ENCODE measurements at regions not wholly inside any gene's neighbourhood (a gene's known extent, or its start where the extent isn't known, plus 50 kb on each side); places are given as distances from the start of the nearest gene placed in this dataset.
A peak's percentile ranks its signal among the peaks of the same experiment; 100 is the strongest.
"Not testable (repeated sequence)": the region's sequence is repeated elsewhere in the genome, so short reads cannot be mapped to it uniquely, and the experiment has no call there.

DNA sequence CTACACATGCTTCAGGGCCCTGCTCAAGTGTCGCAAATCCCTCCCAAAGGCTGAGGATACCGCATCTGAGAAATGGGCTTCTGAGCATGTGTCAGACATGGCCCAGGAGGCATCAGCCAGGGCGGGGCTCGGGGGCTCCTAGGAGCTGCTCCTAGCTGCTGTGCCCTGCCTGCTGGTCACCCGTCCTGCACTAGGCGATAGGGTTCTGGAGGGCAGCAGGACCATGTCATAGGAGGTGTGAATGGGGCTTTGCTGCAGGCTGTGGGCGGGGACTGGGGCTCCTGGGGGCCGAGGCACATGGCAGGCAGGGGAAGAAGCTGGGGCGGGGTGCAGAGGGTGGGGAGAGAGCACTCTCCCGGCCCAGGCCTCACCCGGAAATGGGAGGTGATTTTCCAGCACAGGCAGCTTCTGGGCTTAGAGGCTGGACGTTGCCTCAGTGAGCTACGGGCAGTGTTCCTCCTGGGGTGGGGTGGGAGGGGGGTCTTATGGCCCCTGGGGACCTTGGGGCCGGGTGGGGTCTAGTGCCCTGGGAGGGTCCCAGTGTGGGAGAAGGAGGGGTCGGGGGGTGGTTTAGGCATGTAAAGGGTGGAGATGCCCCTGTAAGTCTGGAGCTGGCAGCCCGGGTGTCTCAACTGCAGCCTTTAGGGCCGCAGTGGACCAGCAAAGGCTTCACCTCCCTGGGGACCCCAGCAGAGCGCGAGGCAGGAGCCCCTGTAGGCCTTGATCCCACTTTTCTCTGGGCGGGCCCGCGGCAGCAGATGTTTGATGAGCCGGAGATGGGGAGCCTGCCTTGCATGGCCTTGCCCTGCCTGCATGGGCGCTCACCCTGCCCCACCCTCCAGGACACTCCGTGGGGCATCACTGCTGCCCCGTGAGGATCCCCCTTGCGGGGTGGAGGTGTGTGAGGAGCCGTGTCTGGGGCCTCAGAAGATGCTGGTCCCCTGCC is 98.6 kb upstream of the LRPAP1 start:
- no peak overlapping the region for H3K9ac ChIP-seq (ENCODE audit: low read length)
- H3K4me3 ChIP-seq (ENCODE audit: low read depth, low read length), result no peak overlapping the region
- no peaks in the 10 kb centered on the region for H3K36me3 ChIP-seq (ENCODE audit: control insufficient read depth, insufficient read depth, low read length)
- no peak overlapping the region for H3K27ac ChIP-seq (ENCODE audit: low read depth, low read length)
- H3K4me1 ChIP-seq (ENCODE audit: control insufficient read depth, insufficient read depth, low read length), result no peaks in the 10 kb centered on the region
- H3K9me3 ChIP-seq (ENCODE audit: control insufficient read depth, insufficient read depth, low read depth, low read length), result peaks cover 6% of the 10 kb centered on the region; the same call in 1 of the 2 replicates
- H3K27me3 ChIP-seq (ENCODE audit: control insufficient read depth, insufficient read depth, low read length), result peaks cover 7% of the 10 kb centered on the region; the same call in 1 of the 2 replicates

DNA sequence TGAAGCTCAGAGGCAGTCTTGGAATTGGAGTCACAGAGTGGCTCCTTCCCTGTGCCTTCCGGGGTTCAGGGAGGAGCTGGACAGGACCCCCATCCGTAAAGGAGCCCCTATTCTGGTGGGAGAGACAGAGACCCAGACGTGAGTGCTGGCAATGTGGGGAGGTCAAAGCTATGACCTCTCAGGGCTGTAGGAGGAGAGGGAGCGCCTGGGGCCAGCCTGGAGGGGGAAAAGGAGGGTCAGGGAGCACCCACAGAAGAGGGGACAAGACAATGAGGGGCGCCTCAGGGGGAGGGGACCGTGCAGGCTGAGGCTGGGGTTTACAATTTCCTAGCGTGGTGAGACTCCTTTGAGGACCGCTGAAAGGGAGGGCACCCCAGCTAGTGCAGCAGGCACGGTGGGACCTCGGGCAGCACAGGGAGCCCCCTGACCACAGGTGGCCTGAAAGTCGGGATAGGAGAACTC is 97.9 kb upstream of the LRPAP1 start:
- no peak overlapping the region for H3K9ac ChIP-seq (ENCODE audit: low read length)

GRCh38 chr4:3629665-3630064 is 97.4 kb upstream of the LRPAP1 start:
- H3K27me3 ChIP-seq (ENCODE audit: control insufficient read depth, insufficient read depth, low read length), result peaks cover 10% of the 10 kb centered on the region
- no peak overlapping the region for H3K27ac ChIP-seq (ENCODE audit: low read depth, low read length)
- no peaks in the 10 kb centered on the region for H3K4me1 ChIP-seq (ENCODE audit: control insufficient read depth, insufficient read depth, low read length)
- no peaks in the 10 kb centered on the region for H3K36me3 ChIP-seq (ENCODE audit: control insufficient read depth, insufficient read depth, low read length)
- peaks cover 6% of the 10 kb centered on the region; the same call in 1 of the 2 replicates for H3K9me3 ChIP-seq (ENCODE audit: control insufficient read depth, insufficient read depth, low read depth, low read length)
- H3K9ac ChIP-seq (ENCODE audit: low read length), result no peak overlapping the region
- H3K4me3 ChIP-seq (ENCODE audit: low read depth, low read length), result no peak overlapping the region

More for the DNA sequence above, 97.9 kb upstream of the LRPAP1 start:
- no peaks in the 10 kb centered on the region for H3K4me1 ChIP-seq (ENCODE audit: control insufficient read depth, insufficient read depth, low read length)
- no peak overlapping the region for H3K4me3 ChIP-seq (ENCODE audit: low read depth, low read length)
- H3K9me3 ChIP-seq (ENCODE audit: control insufficient read depth, insufficient read depth, low read depth, low read length), result peaks cover 6% of the 10 kb centered on the region; the same call in 1 of the 2 replicates
- no peak overlapping the region for H3K27ac ChIP-seq (ENCODE audit: low read depth, low read length)
- peaks cover 7% of the 10 kb centered on the region; the same call in 1 of the 2 replicates for H3K27me3 ChIP-seq (ENCODE audit: control insufficient read depth, insufficient read depth, low read length)
- no peaks in the 10 kb centered on the region for H3K36me3 ChIP-seq (ENCODE audit: control insufficient read depth, insufficient read depth, low read length)

DNA sequence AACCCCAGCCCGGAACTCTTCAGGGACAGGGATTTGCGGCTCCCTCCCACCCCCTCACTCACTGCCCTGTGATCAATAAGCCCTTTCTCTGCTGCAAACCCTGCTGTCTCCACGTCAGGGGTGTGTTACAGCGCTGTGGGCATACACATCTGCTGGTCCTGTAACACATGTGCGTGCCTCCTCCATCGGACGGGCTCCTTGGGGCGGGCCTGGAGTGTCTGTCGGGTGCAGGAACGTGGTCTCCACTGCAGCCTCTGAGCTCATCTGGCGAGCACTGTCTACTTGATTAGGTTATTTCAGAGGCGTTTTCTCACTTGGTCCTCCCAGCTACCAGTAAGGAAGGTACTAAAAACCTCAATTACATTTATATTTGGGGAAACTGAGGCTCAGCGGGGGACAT is 97.0 kb upstream of the LRPAP1 start:
- H3K27ac ChIP-seq (ENCODE audit: low read depth, low read length); H3K9me3 ChIP-seq (ENCODE audit: control insufficient read depth, insufficient read depth, low read depth, low read length); H3K9ac ChIP-seq (ENCODE audit: low read length); H3K4me3 ChIP-seq (ENCODE audit: low read depth, low read length); H3K4me1 ChIP-seq (ENCODE audit: control insufficient read depth, insufficient read depth, low read length); H3K36me3 ChIP-seq (ENCODE audit: control insufficient read depth, insufficient read depth, low read length): not testable (repeated sequence)
- peaks cover 11% of the 10 kb centered on the region for H3K27me3 ChIP-seq (ENCODE audit: control insufficient read depth, insufficient read depth, low read length)

DNA sequence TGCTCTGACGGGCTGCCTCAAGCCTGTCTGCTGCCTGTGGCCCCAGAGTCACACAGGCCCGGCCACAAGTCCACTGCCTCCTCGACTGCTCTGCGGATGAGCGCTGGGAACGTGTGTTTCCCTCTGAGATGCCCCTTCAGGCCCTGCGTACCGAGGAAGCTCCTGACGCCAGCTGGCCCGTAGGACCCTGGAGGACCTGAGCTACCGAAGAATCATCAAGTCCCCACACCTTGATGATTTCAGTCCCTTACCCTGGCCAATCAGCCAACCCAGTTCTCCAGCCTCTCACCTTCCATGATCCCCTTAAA is 96.6 kb upstream of the LRPAP1 start:
- Histone ChIP-seq H3K27me3 (ENCODE audit: control insufficient read depth, insufficient read depth, low read length) (peaks cover 11% of the 10 kb centered on the region), H3K27ac (ENCODE audit: low read depth, low read length) (no peak overlapping the region), H3K9ac (ENCODE audit: low read length) (no peak overlapping the region), H3K4me1 (ENCODE audit: control insufficient read depth, insufficient read depth, low read length) (peaks cover 3% of the 10 kb centered on the region; the same call in 1 of the 2 replicates), H3K36me3 (ENCODE audit: control insufficient read depth, insufficient read depth, low read length) (no peaks in the 10 kb centered on the region), H3K9me3 (ENCODE audit: control insufficient read depth, insufficient read depth, low read depth, low read length) (peaks cover 6% of the 10 kb centered on the region; the same call in 1 of the 2 replicates), H3K4me3 (ENCODE audit: low read depth, low read length) (no peak overlapping the region)

DNA sequence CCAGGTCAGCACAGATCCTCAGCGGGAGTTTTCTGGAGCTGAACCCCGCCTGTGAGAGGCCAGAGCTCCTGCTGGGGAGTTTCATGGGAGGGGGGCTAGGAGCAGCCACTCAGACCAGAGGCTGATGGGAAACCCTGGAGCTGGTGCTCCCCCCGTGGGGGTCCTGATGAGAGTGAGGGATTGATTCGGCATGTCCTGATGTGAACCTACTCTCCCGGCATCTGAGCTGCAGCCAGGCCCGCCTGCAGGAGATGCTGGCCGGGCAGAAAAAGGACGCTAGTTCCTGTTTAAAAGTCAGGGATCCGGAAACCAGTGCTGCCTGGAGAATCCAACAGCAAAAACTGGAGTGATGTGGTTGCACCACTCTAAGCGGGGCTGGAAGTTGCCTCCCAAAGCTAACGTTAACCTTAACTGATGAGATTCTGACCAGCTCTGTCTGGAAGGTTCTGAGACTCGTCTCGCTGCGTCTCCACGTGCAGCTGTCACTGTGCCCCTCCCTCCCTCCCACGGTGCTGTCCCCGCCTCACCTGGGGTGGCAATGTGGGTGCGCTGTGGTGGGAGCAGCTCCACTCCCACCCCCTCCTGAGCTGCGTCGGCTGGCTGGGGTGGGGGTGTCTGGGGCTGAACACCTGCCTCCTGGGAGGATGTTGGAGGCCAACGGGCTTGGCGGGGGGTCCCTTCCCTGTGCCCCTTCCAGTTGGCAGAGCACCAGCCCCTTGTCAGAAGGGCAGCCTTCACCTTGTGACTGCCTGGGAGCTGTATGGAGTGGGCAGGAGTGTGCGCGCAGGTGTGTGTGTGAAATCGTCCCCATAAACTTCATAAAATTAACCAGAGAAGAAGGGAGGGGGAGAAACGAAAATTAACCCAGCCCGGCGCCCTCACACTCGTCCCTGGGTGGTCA is 96.0 kb upstream of the LRPAP1 start:
- H3K4me1 ChIP-seq (ENCODE audit: control insufficient read depth, insufficient read depth, low read length); H3K27ac ChIP-seq (ENCODE audit: low read depth, low read length); H3K4me3 ChIP-seq (ENCODE audit: low read depth, low read length); H3K9me3 ChIP-seq (ENCODE audit: control insufficient read depth, insufficient read depth, low read depth, low read length); H3K9ac ChIP-seq (ENCODE audit: low read length); H3K36me3 ChIP-seq (ENCODE audit: control insufficient read depth, insufficient read depth, low read length): not testable (repeated sequence)
- H3K27me3 ChIP-seq (ENCODE audit: control insufficient read depth, insufficient read depth, low read length), result peaks cover 11% of the 10 kb centered on the region

- H3K27me3 ChIP-seq (ENCODE audit: control insufficient read depth, insufficient read depth, low read length), result peaks cover 11% of the 10 kb centered on the region
- not testable (repeated sequence) for H3K27ac ChIP-seq (ENCODE audit: low read depth, low read length); H3K4me1 ChIP-seq (ENCODE audit: control insufficient read depth, insufficient read depth, low read length); H3K9ac ChIP-seq (ENCODE audit: low read length); H3K4me3 ChIP-seq (ENCODE audit: low read depth, low read length); H3K36me3 ChIP-seq (ENCODE audit: control insufficient read depth, insufficient read depth, low read length); H3K9me3 ChIP-seq (ENCODE audit: control insufficient read depth, insufficient read depth, low read depth, low read length)
Observed at GRCh38 chr4:3627456-3627855, 95.2 kb upstream of the LRPAP1 start.

GRCh38 chr4:3626131-3626884 is 94.1 kb upstream of the LRPAP1 start:
- H3K4me1 ChIP-seq (ENCODE audit: control insufficient read depth, insufficient read depth, low read length); H3K27ac ChIP-seq (ENCODE audit: low read depth, low read length); H3K9ac ChIP-seq (ENCODE audit: low read length); H3K4me3 ChIP-seq (ENCODE audit: low read depth, low read length); H3K9me3 ChIP-seq (ENCODE audit: control insufficient read depth, insufficient read depth, low read depth, low read length); H3K36me3 ChIP-seq (ENCODE audit: control insufficient read depth, insufficient read depth, low read length): not testable (repeated sequence)
- H3K27me3 ChIP-seq (ENCODE audit: control insufficient read depth, insufficient read depth, low read length), result peaks cover 11% of the 10 kb centered on the region

DNA sequence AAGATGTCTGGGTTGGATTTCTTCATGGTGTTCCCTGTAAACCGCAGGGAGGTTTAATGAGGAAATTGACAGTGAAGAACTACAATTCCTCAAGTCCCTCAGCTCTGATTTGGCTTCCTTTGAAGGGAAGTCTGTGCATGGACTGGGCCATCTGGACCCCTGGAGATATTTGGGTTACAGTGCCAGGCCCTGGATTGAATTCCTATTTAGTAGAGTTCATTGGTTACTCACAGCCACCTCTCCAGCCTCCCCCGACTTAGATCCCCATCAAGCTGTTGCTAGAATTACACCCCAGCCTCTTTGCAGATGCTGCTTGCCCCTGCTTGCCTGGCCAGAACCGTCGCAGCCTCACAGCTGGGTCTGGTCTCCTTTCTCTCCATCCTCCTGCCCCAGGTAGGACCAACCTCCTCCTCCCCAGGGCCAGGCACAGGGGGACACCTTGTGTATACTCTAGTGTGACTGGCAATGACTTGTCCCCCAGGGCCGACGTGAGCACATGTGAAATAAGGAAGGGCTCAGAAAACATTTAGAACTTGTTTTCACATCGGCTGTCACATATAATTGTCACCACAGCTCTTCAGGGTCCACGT is 93.2 kb upstream of the LRPAP1 start:
- peaks cover 11% of the 10 kb centered on the region for H3K27me3 ChIP-seq (ENCODE audit: control insufficient read depth, insufficient read depth, low read length)
- not testable (repeated sequence) for H3K9me3 ChIP-seq (ENCODE audit: control insufficient read depth, insufficient read depth, low read depth, low read length); H3K27ac ChIP-seq (ENCODE audit: low read depth, low read length); H3K36me3 ChIP-seq (ENCODE audit: control insufficient read depth, insufficient read depth, low read length); H3K4me1 ChIP-seq (ENCODE audit: control insufficient read depth, insufficient read depth, low read length); H3K9ac ChIP-seq (ENCODE audit: low read length); H3K4me3 ChIP-seq (ENCODE audit: low read depth, low read length)

GRCh38 chr4:3623809-3624329 is 91.6 kb upstream of the LRPAP1 start:
- not testable (repeated sequence) for H3K9me3 ChIP-seq (ENCODE audit: control insufficient read depth, insufficient read depth, low read depth, low read length); H3K4me1 ChIP-seq (ENCODE audit: control insufficient read depth, insufficient read depth, low read length); H3K4me3 ChIP-seq (ENCODE audit: low read depth, low read length); H3K27ac ChIP-seq (ENCODE audit: low read depth, low read length); H3K36me3 ChIP-seq (ENCODE audit: control insufficient read depth, insufficient read depth, low read length)
- H3K9ac ChIP-seq (ENCODE audit: low read length), result peak overlapping the region; percentile 12
- peaks cover 11% of the 10 kb centered on the region for H3K27me3 ChIP-seq (ENCODE audit: control insufficient read depth, insufficient read depth, low read length)

Measured in HUES6 (cell line).